ENCODE measurements at regions not wholly inside any gene's neighbourhood (a gene's known extent, or its start where the extent isn't known, plus 50 kb on each side); places are given as distances from the start of the nearest gene placed in this dataset.

- Histone ChIP-seq H3K4me1 (no peaks in the 10 kb centered on the region), H3K4me3 (no peak overlapping the region), H3K36me3 (no peaks in the 10 kb centered on the region), H3K27ac (no peak overlapping the region), H3K9me3 (peaks cover 0 to 3% (median 0%) of the 10 kb centered on the region in 12 donors), H3K27me3 (peaks cover 0 to 7% (median 0%) of the 10 kb centered on the region in 9 donors)
- TF ChIP-seq, protein P1, sequence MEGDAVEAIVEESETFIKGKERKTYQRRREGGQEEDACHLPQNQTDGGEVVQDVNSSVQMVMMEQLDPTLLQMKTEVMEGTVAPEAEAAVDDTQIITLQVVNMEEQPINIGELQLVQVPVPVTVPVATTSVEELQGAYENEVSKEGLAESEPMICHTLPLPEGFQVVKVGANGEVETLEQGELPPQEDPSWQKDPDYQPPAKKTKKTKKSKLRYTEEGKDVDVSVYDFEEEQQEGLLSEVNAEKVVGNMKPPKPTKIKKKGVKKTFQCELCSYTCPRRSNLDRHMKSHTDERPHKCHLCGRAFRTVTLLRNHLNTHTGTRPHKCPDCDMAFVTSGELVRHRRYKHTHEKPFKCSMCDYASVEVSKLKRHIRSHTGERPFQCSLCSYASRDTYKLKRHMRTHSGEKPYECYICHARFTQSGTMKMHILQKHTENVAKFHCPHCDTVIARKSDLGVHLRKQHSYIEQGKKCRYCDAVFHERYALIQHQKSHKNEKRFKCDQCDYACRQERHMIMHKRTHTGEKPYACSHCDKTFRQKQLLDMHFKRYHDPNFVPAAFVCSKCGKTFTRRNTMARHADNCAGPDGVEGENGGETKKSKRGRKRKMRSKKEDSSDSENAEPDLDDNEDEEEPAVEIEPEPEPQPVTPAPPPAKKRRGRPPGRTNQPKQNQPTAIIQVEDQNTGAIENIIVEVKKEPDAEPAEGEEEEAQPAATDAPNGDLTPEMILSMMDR (IDR thresholded peaks at IDR 0.05) = no peak
- no peak for TF ChIP-seq POLR2A (IDR thresholded peaks at IDR 0.05)
- WGBS, 4 donors = 91 to 97% (median 93%) methylated on average over 1 of the region's 1 CpG
- ATAC-seq (no peak), DNase-seq (no peak)
- intact Hi-C loops (cut with DNase I) = no loop called here
Measured at GRCh38 chr18:26736301-26736700, 129.2 kb downstream of the AQP4 start.

GRCh38 chr18:26734760-26735159, 130.7 kb downstream of the AQP4 start:
- Histone ChIP-seq H3K36me3 (no peaks in the 10 kb centered on the region), H3K27me3 (peaks cover 0 to 7% (median 0%) of the 10 kb centered on the region in 9 donors), H3K27ac (no peak overlapping the region), H3K4me3 (no peak overlapping the region), H3K9me3 (peaks cover 0 to 3% (median 0%) of the 10 kb centered on the region in 12 donors), H3K4me1 (no peaks in the 10 kb centered on the region)
- DNase-seq (no peak), ATAC-seq (no peak)
- WGBS, 4 donors = 46 to 59% (median 53%) methylated on average over 4 of the region's 4 CpGs
- intact Hi-C loops (cut with DNase I) = no loop called here
- TF ChIP-seq, protein P1 (IDR thresholded peaks at IDR 0.05) = no peak
- no peak for TF ChIP-seq POLR2A (IDR thresholded peaks at IDR 0.05)

- Histone ChIP-seq H3K9me3 (no peaks in the 10 kb centered on the region), H3K27ac (no peak overlapping the region), H3K36me3 (no peaks in the 10 kb centered on the region), H3K4me1 (no peaks in the 10 kb centered on the region), H3K4me3 (no peak overlapping the region), H3K27me3 (peaks cover 0 to 3% (median 0%) of the 10 kb centered on the region in 9 donors)
- 94 to 100% (median 96%) methylated on average over 2 of the region's 2 CpGs for WGBS, 4 donors
- intact Hi-C loops (cut with DNase I) = loop anchor here in 1 of 10 donors (5.0 kb wide), 1 partner anchor 43 kb away; no protein-coding TSS in a partner anchor
- no peak for DNase-seq
- no peak for ATAC-seq
- no peak for TF ChIP-seq POLR2A (IDR thresholded peaks at IDR 0.05)
- TF ChIP-seq, protein P1 (IDR thresholded peaks at IDR 0.05) = no peak
Measured at GRCh38 chr18:26729449-26729848, 136.1 kb downstream of the AQP4 start.

- DNase-seq (no peak), ATAC-seq (no peak)
- H3K36me3 ChIP-seq = no peaks in the 10 kb centered on the region
- 74 to 81% (median 79%) methylated on average over 3 of the region's 3 CpGs for WGBS, 4 donors
- H3K4me3 ChIP-seq = no peak overlapping the region
- no peaks in the 10 kb centered on the region for H3K4me1 ChIP-seq
- peaks cover 0 to 3% (median 0%) of the 10 kb centered on the region in 9 donors for H3K27me3 ChIP-seq
- intact Hi-C loops (cut with DNase I) = loop anchor here in 1 of 10 donors (5.0 kb wide), 1 partner anchor 43 kb away; no protein-coding TSS in a partner anchor
- no peak overlapping the region for H3K27ac ChIP-seq
- H3K9me3 ChIP-seq = no peaks in the 10 kb centered on the region
- no peak for TF ChIP-seq POLR2A (IDR thresholded peaks at IDR 0.05)
- TF ChIP-seq, protein P1 (IDR thresholded peaks at IDR 0.05) = no peak
Measured at GRCh38 chr18:26729008-26729407, 136.5 kb downstream of the AQP4 start.

Data from heart left ventricle (tissue), 16 donors.